ENCODE measurements at regions not wholly inside any gene's neighbourhood (a gene's known extent, or its start where the extent isn't known, plus 50 kb on each side); places are given as distances from the start of the nearest gene placed in this dataset.
"Not testable (repeated sequence)": the region's sequence is repeated elsewhere in the genome, so short reads cannot be mapped to it uniquely, and the experiment has no call there.

GRCh38 chr2:156003780-156004179, 328.7 kb downstream of the NR4A2 start:
- DNase-seq, result no peak

DNA sequence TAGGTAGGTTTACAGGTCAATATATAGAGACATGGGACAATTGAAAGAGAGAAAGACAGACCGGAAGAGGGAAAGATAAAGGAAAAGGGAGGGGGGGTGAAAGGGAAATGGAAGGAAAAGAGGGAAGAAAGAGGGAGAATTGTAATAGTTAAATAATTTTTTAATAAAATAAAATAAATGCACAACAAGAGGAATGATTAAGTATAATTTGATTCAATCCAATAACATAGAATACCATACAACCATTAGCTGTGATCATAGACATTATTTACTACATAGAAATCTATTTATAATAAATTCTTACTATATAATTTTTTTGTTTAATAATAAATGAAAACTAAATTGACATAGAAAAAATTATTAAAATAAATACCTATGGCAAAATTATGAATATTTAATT, 330.7 kb downstream of the NR4A2 start:
- DNase-seq, result no peak

DNA sequence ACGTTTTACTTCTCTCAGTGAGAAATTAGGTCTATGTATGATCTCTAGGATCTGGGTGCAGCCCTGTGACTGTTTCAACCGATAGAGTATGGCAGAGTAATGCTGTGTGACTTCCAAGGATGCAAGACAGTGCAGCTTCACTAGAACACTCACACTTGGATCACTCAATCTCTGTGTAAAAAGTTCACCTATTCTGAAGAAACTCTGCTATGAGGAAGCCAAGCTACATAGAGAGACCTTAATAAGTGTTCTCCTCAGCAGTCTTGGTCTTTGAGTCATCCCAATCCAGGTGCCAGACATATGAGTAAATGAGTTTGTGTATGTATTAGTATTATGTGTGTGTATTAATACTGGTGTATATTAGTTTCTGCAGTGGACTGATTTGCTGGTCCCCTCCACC, 335.0 kb downstream of the NR4A2 start:
- DNase-seq, result no peak

DNA sequence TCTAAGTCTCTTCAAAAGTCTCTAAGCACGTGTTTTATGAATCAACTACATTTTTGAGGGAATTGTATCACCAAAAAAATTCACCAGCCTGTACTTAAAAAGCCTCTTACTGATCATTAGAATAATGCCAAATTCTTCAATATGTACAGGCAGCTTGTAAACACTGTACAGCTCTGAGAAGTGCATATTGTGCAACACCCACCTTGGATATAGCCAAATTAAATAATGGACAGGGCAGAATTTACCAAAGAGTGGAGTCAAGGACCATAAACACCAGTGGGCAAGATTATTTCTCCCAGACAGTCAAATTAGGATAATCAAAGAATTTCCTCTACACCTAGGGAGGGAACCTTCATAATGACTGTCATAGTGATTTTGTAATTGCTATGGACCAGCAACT, 338.2 kb downstream of the NR4A2 start:
- DNase-seq, result no peak

DNA sequence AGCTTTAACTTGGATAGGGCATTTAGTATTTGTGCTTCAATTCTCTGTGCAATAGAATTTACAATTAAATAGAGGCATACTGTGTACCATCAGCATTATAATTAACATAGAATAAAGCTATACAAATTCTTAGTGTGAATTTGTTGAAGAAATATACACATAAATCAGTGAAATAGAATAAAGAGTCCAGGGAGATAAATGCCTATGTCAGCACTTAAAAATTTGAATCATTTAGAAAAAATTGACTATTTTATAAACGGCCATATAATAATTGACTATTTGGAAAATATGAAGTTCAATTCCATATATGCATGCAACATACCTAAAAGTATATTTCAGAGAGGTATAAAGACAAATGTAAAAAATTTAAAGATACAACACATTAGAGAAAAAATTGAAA, 348.7 kb downstream of the NR4A2 start:
- no peak for DNase-seq

GRCh38 chr2:155982135-155982534, 350.4 kb downstream of the NR4A2 start:
- DNase-seq, result no peak

DNA sequence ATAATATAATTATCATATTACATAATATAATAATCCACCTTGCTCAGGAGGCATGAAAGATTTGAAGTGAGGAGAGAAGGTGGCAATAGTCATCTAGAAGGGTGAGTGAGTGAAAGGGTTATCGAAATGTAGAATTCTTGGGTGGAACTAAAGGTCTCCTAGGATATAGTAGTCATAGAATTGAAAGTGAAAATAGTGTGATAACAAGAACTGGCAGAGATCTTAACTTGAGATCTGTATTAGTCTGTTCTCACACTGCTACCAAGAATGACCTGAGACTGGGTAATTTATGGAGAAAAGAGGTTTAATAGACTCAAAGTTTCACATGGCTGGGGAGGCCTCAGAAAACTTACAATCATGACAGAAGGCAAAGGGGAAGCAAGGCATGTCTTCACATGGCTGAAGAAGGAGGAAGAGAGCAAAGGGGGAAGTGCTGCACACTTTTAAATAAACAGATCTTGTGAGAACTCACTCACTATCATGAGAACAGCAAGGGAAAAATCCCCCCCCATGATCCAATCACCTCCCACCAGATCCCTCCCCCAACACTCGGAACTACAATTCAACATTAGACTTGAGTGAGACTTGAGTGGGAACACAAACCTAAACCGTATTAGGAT, 351.5 kb downstream of the NR4A2 start:
- no peak for DNase-seq

- DNase-seq, result no peak
Measured at GRCh38 chr2:155975734-155976133, 356.8 kb downstream of the NR4A2 start.

DNA sequence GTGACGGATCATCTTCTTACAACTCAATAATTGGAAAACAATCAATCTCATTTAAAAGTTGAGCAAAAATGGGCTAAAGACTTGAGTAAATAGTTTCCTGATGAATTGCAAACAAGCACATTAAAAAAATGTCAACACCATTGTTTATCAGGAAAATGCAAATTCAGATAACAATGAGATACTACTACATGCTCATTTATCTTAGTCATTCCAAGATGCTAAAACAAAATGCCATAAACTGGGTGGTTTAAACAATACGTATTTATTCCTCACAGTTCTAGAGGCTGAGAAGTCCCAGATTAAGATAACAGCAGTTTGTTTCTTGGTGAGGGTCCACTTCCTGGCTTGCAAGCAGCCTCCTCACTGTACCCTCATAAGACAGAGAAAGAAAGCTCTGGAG, 359.6 kb downstream of the NR4A2 start:
- DNase-seq, result no peak

DNA sequence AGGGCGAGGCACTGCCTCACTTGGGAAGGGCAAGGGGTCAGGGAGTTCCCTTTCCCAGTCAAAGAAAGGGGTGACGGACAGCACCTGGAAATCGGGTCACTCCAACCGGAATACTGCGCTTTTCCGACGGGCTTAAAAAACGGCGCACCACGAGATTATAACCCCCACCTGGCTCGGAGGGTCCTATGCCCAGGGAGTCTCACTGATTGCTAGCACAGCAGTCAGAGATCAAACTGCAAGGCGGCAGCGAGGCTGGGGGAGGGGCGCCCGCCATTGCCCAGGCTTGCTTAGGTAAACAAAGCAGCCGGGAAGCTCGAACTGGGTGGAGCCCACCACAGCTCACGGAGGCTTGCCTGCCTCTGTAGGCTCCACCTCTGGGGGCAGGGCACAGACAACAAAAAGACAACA, 366.5 kb downstream of the NR4A2 start:
- not testable (repeated sequence) for DNase-seq

GRCh38 chr2:155965415-155966063, 367.0 kb downstream of the NR4A2 start:
- DNase-seq, result no peak

- no peak for DNase-seq
Measured at GRCh38 chr2:155961641-155962040, 370.9 kb downstream of the NR4A2 start.

DNA sequence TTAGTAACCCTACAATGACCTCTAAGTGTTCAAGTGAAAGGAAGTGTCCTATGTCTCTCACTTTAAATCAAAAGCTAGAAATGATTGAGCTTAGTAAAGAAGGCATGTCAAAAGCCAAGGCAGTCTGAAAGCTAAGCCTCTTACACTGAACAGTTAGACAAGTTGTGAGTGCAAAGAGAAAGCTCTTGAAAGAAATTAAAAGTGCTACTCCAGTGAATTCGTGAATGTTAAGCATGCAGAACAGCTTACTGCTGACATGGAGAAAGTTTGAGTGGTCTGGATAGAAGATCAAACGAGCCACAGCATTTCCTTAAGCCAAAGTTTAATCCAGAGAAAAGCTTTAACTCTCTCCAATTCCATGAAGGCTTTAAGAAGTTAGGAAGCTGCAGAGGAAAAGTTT, 373.7 kb downstream of the NR4A2 start:
- DNase-seq, result no peak

DNA sequence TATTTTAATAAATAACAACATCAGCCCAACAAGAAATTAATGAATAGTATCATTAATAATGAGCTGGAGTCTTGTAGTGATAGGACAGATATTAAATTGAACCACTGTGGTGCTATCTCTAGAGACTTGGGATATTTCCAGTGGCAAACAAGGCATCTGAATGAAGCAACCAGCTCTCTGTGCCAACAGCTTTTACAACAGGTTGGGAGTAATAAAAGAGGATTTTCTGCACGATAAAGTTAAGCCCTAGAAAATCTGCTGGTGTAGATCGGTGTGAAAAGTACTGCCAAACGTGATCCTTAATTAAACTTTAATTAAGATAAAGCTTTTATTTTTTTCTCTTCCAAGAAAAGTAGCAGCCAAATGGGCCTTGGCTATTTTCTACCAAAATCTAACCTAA, 385.5 kb downstream of the NR4A2 start:
- no peak for DNase-seq

GRCh38 chr2:155944218-155944617, 388.3 kb downstream of the NR4A2 start:
- no peak for DNase-seq

DNA sequence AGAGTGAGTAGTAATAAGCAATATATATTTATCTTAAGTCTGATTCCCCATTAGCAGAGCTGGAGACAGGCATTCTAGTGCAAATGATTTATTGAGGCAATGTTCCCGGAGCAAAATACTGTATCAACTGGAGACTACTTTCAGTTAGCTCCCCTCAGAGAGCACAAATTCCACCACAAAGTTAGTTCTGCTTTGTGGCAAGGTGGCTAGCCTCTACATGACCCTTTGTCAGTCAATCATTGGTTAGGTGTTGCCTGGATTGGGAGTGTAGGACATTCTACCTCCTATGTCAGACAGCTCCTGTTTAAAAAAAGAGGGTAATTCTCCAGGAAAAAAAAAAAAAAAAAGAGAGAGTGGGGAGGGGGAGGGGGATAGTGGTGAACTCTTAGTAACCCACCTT, 402.2 kb downstream of the NR4A2 start:
- no peak for DNase-seq

- no peak for DNase-seq
Measured at GRCh38 chr2:155917380-155917779, 415.1 kb downstream of the NR4A2 start.

DNA sequence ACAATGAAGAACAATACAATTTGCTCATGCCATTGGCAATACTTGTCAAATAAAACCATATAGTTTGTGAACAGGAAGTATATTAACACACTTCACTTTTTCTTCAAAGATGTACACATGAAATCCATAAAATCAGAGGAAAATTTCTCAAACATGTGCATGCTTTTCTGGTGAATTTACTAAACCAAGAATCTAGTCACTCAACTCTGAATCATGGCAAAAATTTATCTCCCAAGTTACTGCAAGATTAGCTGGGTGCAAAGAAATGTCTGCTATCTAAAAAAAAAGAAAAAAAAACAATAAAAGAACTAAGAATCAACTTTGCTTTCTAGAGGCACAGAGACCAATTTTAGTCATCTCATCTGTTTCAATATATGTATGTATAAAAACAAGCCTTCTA, 419.2 kb downstream of the NR4A2 start:
- no peak for DNase-seq

DNA sequence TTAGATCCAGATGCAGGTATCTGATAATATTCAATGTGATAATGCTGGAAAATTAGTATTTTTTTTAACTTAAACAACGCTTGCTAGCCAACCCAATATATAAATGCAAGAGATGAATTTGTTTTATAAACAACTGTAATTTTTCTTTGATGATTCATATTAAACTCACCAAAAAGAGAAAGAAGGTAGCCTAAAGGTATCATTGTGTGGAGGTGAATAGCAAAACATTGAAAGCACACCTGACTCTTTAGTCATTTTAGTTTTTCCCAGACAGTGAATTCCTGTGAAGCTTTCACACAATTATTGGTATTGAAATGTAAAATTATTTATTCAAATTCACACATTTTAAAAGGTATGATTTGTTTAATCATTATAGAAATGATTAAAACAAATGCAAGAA, 424.0 kb downstream of the NR4A2 start:
- no peak for DNase-seq

GRCh38 chr2:155907211-155907610, 425.3 kb downstream of the NR4A2 start:
- DNase-seq, result no peak

DNA sequence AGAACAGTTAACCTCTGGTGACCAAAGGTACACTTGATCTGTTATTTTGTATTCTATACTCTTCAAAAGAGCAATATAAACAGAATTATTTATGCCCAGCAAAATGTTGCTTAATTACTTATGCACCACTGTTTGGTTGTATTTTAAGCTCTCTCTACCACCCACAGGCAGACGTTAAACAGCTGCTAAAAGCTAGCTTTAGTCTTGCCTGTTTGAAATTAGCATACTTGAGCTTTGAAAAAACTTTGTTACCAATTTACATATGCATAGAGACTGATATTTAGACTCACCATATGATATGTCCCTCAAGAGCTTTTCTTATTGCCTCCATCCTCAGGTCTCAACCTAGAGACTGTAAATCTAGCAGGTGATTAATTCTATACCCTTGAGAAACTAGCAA, 426.9 kb downstream of the NR4A2 start:
- DNase-seq, result no peak

DNA sequence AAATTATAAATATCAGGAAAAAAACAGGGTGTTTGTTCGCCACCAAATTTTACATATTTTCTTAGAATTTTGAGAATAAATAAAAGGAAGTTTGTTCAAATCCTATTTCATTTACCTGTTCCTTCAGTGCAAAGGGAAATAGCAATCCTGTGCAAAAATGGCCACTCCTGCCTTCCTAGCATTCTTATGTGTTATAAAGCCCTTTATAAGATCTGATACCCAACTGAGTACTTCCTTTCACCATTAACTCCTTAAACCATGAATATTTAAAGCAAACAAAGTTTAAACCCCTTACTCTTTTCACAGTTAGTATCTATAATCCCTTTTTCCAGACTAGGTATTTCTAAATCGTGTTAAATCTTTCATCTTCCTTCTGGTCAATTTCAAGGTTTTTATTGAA, 427.8 kb downstream of the NR4A2 start:
- no peak for DNase-seq

DNA sequence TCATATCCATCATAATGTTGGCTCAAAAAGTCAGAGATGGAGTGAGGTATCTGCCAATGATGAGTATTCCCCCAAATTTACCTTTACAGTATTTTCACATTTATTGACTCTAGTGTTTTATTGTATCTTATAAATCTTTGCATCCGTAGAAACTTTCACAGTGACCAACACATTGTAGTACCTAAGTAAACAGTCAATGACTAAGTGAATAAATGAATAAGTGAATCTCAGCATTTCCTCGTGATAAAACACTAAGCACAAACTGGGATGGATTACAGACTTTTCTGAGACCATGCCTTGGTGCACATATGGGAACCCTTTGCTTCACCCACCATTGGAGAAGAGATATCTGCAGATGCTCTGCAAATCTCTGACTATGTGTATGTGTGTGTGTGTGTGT, 429.9 kb downstream of the NR4A2 start:
- no peak for DNase-seq

DNA sequence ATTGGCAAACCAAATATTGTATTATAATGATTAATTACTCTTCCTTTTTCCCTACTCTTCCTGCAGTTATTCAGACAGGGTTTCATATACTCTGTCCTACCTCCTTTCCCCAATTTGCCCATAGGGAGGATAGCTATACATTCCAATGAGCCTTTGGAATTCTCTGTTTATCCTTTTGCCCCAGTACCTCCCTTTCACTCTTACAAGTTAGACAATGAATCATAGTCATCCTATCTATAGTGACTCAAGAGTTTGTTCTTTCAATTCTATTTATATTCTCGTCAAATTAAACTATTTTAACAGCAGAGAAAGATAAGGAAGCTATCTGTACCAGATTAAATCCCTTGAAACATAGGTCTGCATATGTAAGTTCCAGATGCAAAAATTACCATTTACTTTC, 437.5 kb downstream of the NR4A2 start:
- no peak for DNase-seq

- DNase-seq, result not testable (repeated sequence)
Measured at GRCh38 chr2:155880382-155880781, 452.1 kb downstream of the NR4A2 start.

All from NCI-H1105 (cell line).